ENCODE measurements at regions not wholly inside any gene's neighbourhood (a gene's known extent, or its start where the extent isn't known, plus 50 kb on each side); places are given as distances from the start of the nearest gene placed in this dataset.

DNA sequence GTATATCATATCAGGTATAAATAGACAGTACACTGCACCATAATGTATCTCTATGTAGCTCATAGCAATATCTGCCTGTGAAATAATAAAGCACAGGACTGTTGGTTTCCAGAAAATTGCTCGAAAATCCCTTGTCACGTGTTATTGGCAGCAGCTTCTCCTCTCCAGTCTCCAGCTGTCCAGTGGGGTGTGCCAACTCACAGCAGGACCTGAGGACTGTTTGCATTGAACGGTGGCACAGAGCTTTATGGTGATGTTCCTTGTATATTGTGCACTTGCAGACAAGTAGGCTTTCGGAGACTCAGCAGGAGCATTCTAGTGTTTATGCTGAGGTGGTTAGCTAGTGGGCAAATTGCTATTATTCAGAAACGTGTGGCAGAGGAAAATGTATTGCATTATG, 182.2 kb upstream of the ATP5MC3 start:
- TF ChIP-seq, protein P1, sequence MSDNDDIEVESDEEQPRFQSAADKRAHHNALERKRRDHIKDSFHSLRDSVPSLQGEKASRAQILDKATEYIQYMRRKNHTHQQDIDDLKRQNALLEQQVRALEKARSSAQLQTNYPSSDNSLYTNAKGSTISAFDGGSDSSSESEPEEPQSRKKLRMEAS (IDR thresholded peaks at IDR 0.05), result no peak
- TF ChIP-seq, protein P2, sequence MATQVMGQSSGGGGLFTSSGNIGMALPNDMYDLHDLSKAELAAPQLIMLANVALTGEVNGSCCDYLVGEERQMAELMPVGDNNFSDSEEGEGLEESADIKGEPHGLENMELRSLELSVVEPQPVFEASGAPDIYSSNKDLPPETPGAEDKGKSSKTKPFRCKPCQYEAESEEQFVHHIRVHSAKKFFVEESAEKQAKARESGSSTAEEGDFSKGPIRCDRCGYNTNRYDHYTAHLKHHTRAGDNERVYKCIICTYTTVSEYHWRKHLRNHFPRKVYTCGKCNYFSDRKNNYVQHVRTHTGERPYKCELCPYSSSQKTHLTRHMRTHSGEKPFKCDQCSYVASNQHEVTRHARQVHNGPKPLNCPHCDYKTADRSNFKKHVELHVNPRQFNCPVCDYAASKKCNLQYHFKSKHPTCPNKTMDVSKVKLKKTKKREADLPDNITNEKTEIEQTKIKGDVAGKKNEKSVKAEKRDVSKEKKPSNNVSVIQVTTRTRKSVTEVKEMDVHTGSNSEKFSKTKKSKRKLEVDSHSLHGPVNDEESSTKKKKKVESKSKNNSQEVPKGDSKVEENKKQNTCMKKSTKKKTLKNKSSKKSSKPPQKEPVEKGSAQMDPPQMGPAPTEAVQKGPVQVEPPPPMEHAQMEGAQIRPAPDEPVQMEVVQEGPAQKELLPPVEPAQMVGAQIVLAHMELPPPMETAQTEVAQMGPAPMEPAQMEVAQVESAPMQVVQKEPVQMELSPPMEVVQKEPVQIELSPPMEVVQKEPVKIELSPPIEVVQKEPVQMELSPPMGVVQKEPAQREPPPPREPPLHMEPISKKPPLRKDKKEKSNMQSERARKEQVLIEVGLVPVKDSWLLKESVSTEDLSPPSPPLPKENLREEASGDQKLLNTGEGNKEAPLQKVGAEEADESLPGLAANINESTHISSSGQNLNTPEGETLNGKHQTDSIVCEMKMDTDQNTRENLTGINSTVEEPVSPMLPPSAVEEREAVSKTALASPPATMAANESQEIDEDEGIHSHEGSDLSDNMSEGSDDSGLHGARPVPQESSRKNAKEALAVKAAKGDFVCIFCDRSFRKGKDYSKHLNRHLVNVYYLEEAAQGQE (IDR thresholded peaks at IDR 0.05; ENCODE audit: low read depth), result no peak
- TF ChIP-seq YY1 (IDR thresholded peaks at IDR 0.05; ENCODE audit: low read depth) (no peak), TAF1 (IDR thresholded peaks at IDR 0.05; ENCODE audit: low read depth) (no peak)
